ENCODE measurements at regions not wholly inside any gene's neighbourhood (a gene's known extent, or its start where the extent isn't known, plus 50 kb on each side); places are given as distances from the start of the nearest gene placed in this dataset.

DNA sequence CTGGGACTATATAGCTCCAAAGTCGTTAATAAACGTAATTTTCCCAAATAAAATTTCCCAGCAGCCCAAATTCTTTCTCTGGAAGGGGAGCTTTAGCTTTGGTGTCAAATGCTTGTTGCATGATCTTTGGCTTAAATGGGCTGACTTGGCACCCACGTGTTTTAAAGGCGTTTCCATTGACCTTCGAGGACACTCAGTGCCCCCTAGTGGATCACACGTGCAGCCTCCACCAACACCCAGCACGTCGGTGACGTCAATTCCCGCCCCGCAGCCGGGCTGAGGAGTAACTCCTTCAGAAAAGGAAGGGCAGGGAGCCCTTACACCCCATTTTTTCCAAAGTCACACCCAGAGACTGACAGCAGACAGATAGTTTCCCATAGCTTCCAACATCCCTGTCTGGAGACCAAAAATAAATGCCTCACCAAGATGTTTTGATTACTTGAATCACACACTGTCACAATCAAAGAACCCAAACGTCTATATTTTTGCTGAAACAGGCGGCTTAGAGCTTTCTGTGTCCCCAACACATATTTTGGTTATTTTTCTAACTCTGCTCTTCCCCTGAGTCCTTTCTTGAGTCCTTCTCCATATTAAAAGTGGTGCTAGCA is 707.9 kb downstream of the AACS start:
- Mint-ChIP-seq H3K9me3 (peaks cover 0 to 4% of the 10 kb centered on the region in 2 donors), H3K27ac (no peak overlapping the region), H3K4me3 (no peak overlapping the region), H3K36me3 (ENCODE audit: insufficient read depth in 2 of 2) (no peaks in the 10 kb centered on the region), H3K27me3 (ENCODE audit: low read depth) (no peaks in the 10 kb centered on the region), H3K4me1 (ENCODE audit: low read depth) (no peaks in the 10 kb centered on the region)
- peak; percentile 6 to 7 for DNase-seq
- ATAC-seq (replicated peaks in 1 of 2), result no peak

DNA sequence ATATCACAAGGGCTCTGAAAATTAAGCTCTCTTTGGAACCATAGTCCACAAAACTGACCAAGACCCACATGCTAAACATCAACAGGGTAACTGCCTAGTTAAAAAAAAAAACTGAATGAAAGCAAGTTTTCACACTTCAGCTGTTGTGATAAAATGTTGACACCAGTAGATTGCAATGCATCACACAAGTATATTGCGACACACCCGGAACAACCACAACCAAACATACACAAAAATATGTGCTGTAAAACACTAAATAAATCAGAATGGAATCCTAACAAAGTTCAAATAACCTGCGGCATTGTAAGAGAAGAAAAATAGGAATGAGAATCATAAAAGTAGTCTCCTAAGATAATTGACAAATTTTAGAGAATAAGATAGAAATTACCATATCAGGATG is 710.3 kb downstream of the AACS start:
- Mint-ChIP-seq H3K9me3 (peaks cover 0 to 4% of the 10 kb centered on the region in 2 donors), H3K4me3 (no peak overlapping the region), H3K4me1 (ENCODE audit: low read depth) (no peaks in the 10 kb centered on the region)

DNA sequence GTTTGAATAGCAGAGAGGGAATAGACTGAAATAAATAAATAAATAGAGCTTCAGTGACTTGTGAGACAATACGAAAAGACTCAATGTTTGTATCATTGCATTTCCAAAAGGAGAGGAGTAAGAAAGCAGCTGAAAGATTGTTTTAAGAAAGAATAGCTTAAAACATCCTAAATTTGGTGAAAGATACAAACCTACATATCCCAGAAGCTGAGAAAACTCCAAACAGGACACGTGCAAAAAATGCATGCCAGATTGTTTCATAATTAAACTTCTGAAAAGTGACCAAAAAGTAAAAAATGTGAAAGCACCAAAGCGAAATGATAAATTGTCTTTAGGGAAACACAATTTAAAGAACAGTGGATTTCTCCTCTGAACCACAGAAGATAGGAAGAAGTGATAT is 711.0 kb downstream of the AACS start:
- H3K36me3 Mint-ChIP-seq (ENCODE audit: insufficient read depth in 2 of 2), result no peaks in the 10 kb centered on the region
- no peaks in the 10 kb centered on the region for H3K27me3 Mint-ChIP-seq (ENCODE audit: low read depth)
- DNase-seq (no peak), ATAC-seq (replicated peaks in 1 of 2) (no peak)
- H3K27ac Mint-ChIP-seq, result no peak overlapping the region
- no peaks in the 10 kb centered on the region for H3K4me1 Mint-ChIP-seq (ENCODE audit: low read depth)
- no peak overlapping the region for H3K4me3 Mint-ChIP-seq
- H3K9me3 Mint-ChIP-seq, result peaks cover 0 to 4% of the 10 kb centered on the region in 2 donors

More for the DNA sequence above, 710.3 kb downstream of the AACS start:
- no peak for ATAC-seq (replicated peaks in 1 of 2)
- Mint-ChIP-seq H3K36me3 (ENCODE audit: insufficient read depth in 2 of 2) (no peaks in the 10 kb centered on the region), H3K27ac (no peak overlapping the region), H3K27me3 (ENCODE audit: low read depth) (no peaks in the 10 kb centered on the region)
- no peak for DNase-seq

DNA sequence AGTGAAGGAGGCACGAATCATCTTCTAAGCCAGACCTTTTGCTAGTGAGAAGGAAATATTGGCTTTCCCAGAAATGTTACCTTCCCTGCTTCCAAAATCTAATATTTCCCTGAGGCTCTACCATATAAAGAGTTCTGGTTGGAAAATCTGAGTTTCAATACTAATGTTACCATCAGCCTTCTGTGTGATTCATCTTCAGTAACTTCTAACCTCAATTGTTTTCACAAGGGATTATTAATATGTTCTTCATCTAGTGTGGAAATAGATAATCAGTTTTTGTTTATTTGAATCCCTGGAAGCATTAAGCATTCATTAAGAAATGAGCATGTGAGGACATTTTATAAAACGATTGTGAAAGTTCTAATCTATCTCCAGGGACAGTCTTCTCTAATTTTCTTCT is 720.9 kb downstream of the AACS start:
- Mint-ChIP-seq H3K4me1 (ENCODE audit: low read depth) (no peaks in the 10 kb centered on the region), H3K36me3 (ENCODE audit: insufficient read depth in 2 of 2) (peaks cover under 1 to 5% of the 10 kb centered on the region in 2 donors), H3K9me3 (peaks cover 7 to 8% of the 10 kb centered on the region in 2 donors), H3K27ac (no peak overlapping the region), H3K4me3 (no peak overlapping the region), H3K27me3 (ENCODE audit: low read depth) (no peaks in the 10 kb centered on the region)
- ATAC-seq (replicated peaks in 1 of 2) (no peak), DNase-seq (no peak)

DNA sequence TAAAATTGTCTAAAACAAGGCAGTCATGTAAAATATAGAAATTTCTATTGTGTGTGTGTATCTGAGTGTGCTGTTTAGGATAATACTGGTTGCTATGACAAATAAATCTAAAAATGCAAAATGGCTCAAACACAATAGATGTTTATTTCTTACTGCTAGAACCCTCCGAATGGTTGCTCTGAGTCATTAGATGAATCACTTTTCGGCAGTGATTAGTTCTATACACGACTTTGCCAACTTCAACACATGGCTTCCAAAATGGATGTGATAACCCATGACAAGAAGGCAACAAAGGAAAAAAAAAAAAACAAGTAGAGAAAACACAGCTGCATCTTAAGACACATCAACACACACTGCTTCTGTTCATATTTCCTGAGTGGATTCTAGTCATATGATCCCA is 729.2 kb downstream of the AACS start:
- no peak for DNase-seq
- H3K4me1 Mint-ChIP-seq (ENCODE audit: low read depth), result no peaks in the 10 kb centered on the region
- peaks cover 11 to 13% of the 10 kb centered on the region in 2 donors for H3K9me3 Mint-ChIP-seq
- peaks cover 2 to 3% of the 10 kb centered on the region in 2 donors for H3K36me3 Mint-ChIP-seq (ENCODE audit: insufficient read depth in 2 of 2)
- ATAC-seq (replicated peaks in 1 of 2), result no peak
- H3K27me3 Mint-ChIP-seq (ENCODE audit: low read depth), result no peaks in the 10 kb centered on the region
- no peak overlapping the region for H3K4me3 Mint-ChIP-seq
- H3K27ac Mint-ChIP-seq, result no peak overlapping the region

DNA sequence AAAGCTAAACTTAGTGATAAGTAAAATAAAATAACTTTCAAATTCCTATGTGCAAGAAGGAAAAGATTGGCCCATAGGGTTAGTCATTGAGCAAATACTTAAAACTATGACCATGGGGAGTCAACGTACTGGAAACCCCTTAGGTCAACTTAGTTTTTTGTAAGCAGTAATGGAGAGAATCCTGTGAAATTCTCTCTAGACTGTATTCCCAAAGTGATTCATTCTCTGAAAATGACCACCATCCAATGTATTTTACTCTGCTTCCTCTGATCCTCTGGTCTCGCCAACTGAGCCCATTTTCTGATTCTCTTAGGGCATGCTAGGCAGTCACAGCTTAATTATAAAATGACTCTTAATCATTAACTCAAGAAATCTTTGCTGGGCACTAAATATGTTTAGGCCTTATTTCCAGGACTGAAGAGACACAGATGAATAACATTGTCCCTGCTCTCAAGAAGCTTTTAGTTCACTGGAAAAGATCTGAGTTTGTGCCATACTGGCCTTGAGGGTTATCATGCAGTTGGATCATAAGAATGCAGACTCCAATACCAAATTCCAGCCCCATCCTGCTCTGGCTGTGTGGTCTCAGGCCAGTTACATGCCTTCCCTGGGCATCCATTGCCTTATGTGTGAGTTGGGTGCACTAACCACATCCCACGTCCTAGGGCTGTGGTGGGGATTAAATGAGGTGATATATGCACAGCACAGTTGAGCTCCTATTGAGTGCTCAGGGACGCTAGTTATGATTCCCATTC is 732.4 kb downstream of the AACS start:
- H3K27ac Mint-ChIP-seq, result no peak overlapping the region

DNA sequence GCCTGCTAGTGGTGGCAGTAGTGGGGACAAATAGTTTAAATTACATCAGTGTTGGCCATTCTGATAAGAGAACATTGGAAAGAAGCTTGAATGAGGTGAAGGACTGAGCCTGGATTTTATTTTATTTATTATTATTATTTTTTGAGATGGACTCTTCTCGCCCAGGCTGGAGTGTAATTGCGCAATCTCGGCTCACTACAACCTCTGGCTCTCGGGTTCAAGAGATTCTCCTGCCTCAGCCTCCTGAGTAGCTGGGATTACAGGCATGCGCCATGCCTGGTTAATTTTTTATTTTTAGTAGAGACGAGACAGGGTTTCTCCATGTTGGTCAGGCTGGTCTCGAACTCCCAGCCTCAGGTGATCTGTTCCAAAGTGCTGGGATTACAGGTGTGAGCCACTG is 739.4 kb downstream of the AACS start:
- no peak overlapping the region for H3K4me3 Mint-ChIP-seq
- ATAC-seq (replicated peaks in 1 of 2) (no peak), DNase-seq (no peak)
- peaks cover 2 to 6% of the 10 kb centered on the region in 2 donors for H3K9me3 Mint-ChIP-seq
- no peaks in the 10 kb centered on the region for H3K4me1 Mint-ChIP-seq (ENCODE audit: low read depth)
- peaks cover 0 to 2% of the 10 kb centered on the region in 2 donors for H3K36me3 Mint-ChIP-seq (ENCODE audit: insufficient read depth in 2 of 2)
- H3K27ac Mint-ChIP-seq, result no peak overlapping the region
- no peaks in the 10 kb centered on the region for H3K27me3 Mint-ChIP-seq (ENCODE audit: low read depth)

More for the DNA sequence above, 732.4 kb downstream of the AACS start:
- H3K4me1 Mint-ChIP-seq (ENCODE audit: low read depth), result no peaks in the 10 kb centered on the region
- DNase-seq (no peak), ATAC-seq (replicated peaks in 1 of 2) (no peak)
- H3K9me3 Mint-ChIP-seq, result peaks cover 2 to 6% of the 10 kb centered on the region in 2 donors
- H3K27me3 Mint-ChIP-seq (ENCODE audit: low read depth), result no peaks in the 10 kb centered on the region
- H3K36me3 Mint-ChIP-seq (ENCODE audit: insufficient read depth in 2 of 2), result peaks cover 0 to 2% of the 10 kb centered on the region in 2 donors
- H3K4me3 Mint-ChIP-seq, result no peak overlapping the region

DNA sequence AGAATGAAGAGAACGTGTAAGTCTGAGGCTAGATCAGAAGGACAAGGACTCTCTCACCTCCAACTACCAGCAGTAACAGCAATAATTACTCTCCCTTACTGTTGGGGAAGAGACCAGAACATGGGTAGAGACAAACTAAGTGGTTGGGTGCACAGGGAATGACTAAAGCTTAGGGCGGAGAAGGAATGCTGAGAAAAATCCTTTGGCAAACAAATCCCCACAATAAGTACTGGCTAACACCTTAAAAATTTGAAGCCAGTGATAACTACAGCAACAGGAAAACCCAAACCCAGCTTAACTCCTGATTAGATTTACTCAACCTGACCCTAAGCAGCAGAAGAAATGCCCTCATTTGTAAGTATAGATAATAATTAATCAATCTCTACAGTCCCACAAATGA is 759.0 kb downstream of the AACS start:
- DNase-seq (no peak), ATAC-seq (replicated peaks in 1 of 2) (no peak)
- Mint-ChIP-seq H3K9me3 (peaks cover 6 to 9% of the 10 kb centered on the region in 2 donors), H3K4me3 (no peak overlapping the region), H3K27ac (no peak overlapping the region), H3K4me1 (ENCODE audit: low read depth) (no peaks in the 10 kb centered on the region), H3K36me3 (ENCODE audit: insufficient read depth in 2 of 2) (no peaks in the 10 kb centered on the region), H3K27me3 (ENCODE audit: low read depth) (no peaks in the 10 kb centered on the region)

DNA sequence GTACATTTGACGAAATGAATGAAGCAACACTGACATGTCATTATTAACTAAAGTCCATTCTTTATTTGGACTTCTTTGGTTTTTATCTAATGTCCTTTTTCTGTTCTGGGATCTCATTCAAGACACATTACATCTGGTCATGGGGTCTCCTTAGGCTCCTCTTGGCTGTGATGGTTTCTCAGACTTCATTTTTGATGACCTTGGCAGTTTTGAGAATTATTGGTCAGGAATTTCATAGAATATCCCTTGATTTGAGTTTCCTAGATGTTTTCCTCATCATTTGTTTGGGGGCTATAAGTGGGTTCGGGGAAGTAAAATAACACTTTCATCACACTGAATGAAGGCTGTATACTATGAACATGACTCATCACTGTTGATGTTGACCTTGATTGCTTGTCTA is 770.6 kb downstream of the AACS start:
- Mint-ChIP-seq H3K36me3 (ENCODE audit: insufficient read depth in 2 of 2) (peaks cover 0 to 2% of the 10 kb centered on the region in 2 donors), H3K27ac (no peak overlapping the region), H3K27me3 (ENCODE audit: low read depth) (no peaks in the 10 kb centered on the region), H3K9me3 (peaks cover 2 to 4% of the 10 kb centered on the region in 2 donors), H3K4me3 (no peak overlapping the region), H3K4me1 (ENCODE audit: low read depth) (no peaks in the 10 kb centered on the region)
- ATAC-seq (replicated peaks in 1 of 2) (no peak), DNase-seq (no peak)

DNA sequence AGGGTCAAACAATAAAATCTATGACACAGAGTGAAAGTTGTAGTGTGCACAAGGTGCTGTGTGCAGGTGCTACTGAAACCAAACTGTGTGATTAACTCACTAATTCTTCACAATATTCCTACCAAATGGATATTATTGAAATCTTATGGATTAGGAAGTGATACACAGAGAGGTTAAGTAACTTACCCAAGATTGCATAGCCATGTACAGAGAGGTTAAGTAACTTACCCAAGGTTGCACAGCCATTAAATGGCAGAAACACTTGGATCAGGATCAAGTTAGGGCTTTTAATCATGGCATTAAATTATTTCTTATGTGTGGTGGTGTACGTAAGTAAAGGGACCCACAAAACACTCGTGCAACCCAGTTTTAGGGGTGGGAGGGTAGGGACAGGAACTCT is 771.4 kb downstream of the AACS start:
- H3K36me3 Mint-ChIP-seq (ENCODE audit: insufficient read depth in 2 of 2), result peaks cover 0 to 2% of the 10 kb centered on the region in 2 donors
- no peak for ATAC-seq (replicated peaks in 1 of 2)
- H3K4me1 Mint-ChIP-seq (ENCODE audit: low read depth), result no peaks in the 10 kb centered on the region
- H3K27ac Mint-ChIP-seq, result no peak overlapping the region
- peaks cover 2 to 4% of the 10 kb centered on the region in 2 donors for H3K9me3 Mint-ChIP-seq
- no peaks in the 10 kb centered on the region for H3K27me3 Mint-ChIP-seq (ENCODE audit: low read depth)
- no peak overlapping the region for H3K4me3 Mint-ChIP-seq
- DNase-seq, result no peak

DNA sequence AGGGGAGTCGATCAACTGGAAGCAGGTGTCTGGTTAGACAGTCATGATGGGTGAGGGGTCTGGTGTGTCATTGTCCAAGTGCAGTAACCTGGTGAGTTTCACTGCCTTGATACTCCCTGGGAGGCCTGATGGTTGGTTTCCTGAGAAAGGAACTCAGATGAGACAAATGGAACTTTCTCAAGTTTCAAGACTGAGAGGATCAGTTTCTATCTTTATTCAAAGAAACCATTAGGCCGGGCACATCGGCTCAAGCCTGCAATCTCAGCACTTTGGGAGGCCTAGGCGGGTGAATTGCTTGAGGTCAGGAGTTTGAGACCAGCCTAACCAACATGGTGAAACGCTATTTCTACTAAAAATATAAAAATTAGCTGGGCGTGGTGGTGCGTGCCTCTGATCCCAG is 776.1 kb downstream of the AACS start:
- no peaks in the 10 kb centered on the region for H3K4me1 Mint-ChIP-seq (ENCODE audit: low read depth)
- ATAC-seq (replicated peaks in 1 of 2) (no peak), DNase-seq (no peak)
- H3K27me3 Mint-ChIP-seq (ENCODE audit: low read depth), result no peaks in the 10 kb centered on the region
- peaks cover 0 to 2% of the 10 kb centered on the region in 2 donors for H3K36me3 Mint-ChIP-seq (ENCODE audit: insufficient read depth in 2 of 2)
- H3K9me3 Mint-ChIP-seq, result peaks cover 2% of the 10 kb centered on the region in 2 donors
- H3K4me3 Mint-ChIP-seq, result no peak overlapping the region
- H3K27ac Mint-ChIP-seq, result no peak overlapping the region

DNA sequence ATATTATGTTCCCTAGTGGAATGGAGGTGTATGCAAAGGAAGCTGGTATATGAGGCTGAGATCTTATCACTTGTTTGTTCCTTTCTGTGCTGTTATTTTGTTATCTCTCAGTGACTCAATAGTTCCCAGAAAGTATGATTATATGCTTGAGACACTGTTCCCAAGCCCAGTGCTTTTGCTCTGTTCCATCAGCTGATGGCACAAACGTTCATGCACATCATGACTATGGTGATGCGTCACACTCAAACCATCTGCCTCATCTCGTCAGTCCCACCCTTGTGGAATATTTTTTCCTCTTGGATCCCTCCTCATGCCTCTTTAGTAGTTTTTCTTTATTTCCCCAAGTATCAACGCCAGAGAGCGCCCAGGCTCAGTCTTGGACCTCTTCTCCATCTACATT is 786.9 kb downstream of the AACS start:
- Mint-ChIP-seq H3K4me3 (no peak overlapping the region), H3K9me3 (peaks cover 0 to 5% of the 10 kb centered on the region in 2 donors), H3K36me3 (ENCODE audit: insufficient read depth in 2 of 2) (no peaks in the 10 kb centered on the region), H3K27ac (no peak overlapping the region), H3K4me1 (ENCODE audit: low read depth) (no peaks in the 10 kb centered on the region), H3K27me3 (ENCODE audit: low read depth) (no peaks in the 10 kb centered on the region)
- DNase-seq (no peak), ATAC-seq (replicated peaks in 1 of 2) (no peak)

DNA sequence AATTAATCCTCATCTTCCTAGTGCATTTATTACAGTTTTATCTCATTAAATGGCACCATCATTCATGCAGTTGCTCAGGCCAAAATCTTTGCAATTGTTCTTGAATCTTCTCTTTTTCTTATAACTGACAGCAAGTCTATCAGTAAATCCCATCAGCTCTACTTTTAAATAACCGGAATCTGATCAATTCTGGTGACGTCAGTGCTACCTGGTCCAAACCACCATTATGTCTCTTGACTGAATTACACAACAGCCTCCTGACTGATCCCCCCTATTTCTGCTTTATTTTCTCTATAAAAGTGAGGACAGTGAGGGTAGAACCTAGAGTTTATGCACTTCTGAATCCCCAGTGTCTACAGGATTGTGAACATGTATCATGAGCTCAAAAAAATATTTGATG is 787.4 kb downstream of the AACS start:
- Mint-ChIP-seq H3K36me3 (ENCODE audit: insufficient read depth in 2 of 2) (no peaks in the 10 kb centered on the region), H3K27me3 (ENCODE audit: low read depth) (no peaks in the 10 kb centered on the region), H3K4me1 (ENCODE audit: low read depth) (no peaks in the 10 kb centered on the region), H3K9me3 (peaks cover 0 to 5% of the 10 kb centered on the region in 2 donors), H3K27ac (no peak overlapping the region), H3K4me3 (no peak overlapping the region)
- ATAC-seq (replicated peaks in 1 of 2) (no peak), DNase-seq (no peak)

DNA sequence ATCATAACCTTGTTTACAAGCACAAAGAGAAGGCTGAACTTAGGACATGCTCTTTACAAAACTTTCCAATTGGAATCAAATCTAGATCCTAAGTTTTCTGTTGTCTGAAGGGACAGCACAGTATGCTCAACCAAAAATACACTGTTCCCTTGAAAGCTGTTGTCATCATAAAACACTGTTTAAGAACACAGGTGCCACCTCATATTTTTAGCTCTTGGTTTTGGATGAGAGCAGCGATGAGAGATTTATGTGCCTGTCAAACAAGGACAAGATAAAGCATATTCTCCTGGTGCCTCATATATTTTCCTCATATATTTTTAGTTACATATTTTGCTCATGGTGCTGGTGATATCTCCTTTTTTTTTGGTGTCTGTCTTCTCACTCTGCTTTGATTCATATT is 788.4 kb downstream of the AACS start:
- H3K4me1 Mint-ChIP-seq (ENCODE audit: low read depth), result no peaks in the 10 kb centered on the region
- no peak overlapping the region for H3K27ac Mint-ChIP-seq
- H3K4me3 Mint-ChIP-seq, result no peak overlapping the region
- ATAC-seq (replicated peaks in 1 of 2) (no peak), DNase-seq (no peak)
- H3K9me3 Mint-ChIP-seq, result peaks cover 0 to 5% of the 10 kb centered on the region in 2 donors
- H3K36me3 Mint-ChIP-seq (ENCODE audit: insufficient read depth in 2 of 2), result no peaks in the 10 kb centered on the region
- H3K27me3 Mint-ChIP-seq (ENCODE audit: low read depth), result no peaks in the 10 kb centered on the region
